ENCODE measurements at regions not wholly inside any gene's neighbourhood (a gene's known extent, or its start where the extent isn't known, plus 50 kb on each side); places are given as distances from the start of the nearest gene placed in this dataset.

DNA sequence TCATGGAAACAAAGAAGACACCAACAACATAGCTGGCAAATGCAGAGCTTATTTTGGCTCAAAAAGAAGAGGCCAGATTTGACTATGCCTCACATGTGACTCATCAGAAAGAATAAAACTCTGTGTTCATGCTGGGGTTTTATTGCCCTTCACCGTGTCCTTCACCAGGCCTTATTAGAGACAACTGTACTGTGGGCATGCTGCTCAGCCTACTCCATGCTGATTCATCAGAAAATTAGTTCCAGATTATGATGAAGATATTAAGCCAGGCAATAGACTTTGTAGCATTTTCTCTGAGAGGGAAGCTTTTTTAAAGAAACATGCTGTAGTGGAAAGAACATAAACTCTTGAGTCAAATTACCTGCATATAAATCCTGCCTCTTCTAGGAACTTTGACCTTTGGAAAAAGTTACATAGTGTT is 89.8 kb downstream of the CYB561 start:
- TF ChIP-seq, protein P1, sequence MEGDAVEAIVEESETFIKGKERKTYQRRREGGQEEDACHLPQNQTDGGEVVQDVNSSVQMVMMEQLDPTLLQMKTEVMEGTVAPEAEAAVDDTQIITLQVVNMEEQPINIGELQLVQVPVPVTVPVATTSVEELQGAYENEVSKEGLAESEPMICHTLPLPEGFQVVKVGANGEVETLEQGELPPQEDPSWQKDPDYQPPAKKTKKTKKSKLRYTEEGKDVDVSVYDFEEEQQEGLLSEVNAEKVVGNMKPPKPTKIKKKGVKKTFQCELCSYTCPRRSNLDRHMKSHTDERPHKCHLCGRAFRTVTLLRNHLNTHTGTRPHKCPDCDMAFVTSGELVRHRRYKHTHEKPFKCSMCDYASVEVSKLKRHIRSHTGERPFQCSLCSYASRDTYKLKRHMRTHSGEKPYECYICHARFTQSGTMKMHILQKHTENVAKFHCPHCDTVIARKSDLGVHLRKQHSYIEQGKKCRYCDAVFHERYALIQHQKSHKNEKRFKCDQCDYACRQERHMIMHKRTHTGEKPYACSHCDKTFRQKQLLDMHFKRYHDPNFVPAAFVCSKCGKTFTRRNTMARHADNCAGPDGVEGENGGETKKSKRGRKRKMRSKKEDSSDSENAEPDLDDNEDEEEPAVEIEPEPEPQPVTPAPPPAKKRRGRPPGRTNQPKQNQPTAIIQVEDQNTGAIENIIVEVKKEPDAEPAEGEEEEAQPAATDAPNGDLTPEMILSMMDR (conservative IDR thresholded peaks at IDR 0.05) = no peak
- no peak for TF ChIP-seq ZFX (IDR thresholded peaks at IDR 0.05)

All from C4-2B (cell line).